GM23338 (cell line): ENCODE measurements at regions not wholly inside any gene's neighbourhood (a gene's known extent, or its start where the extent isn't known, plus 50 kb on each side); places are given as distances from the start of the nearest gene placed in this dataset.

Experiments used
- ATAC-seq: fragments of 200-7000 bp; cut with Tn5 transposase; 3 replicates; pipeline ENCODE4 v1.9.1; 2020
- DNase-seq: peaks from one replicate; pipeline ENCODE4 v3.0.0-alpha.2; 2015; ENCODE audit warnings: low spot score
- H2AFZ ChIP-seq: fragments of 200-600 bp; sonication (generic); 2 replicates; pipeline ENCODE4 v1.8.0; 2016; ENCODE audit warnings: antibody characterized with exemption, mild to moderate bottlenecking, moderate library complexity
- H3F3A ChIP-seq: fragments of 200-600 bp; sonication (generic); replicated peaks from 2 replicates; pipeline ENCODE4 v1.8.0; 2017; ENCODE audit warnings: antibody characterized with exemption, mixed run types, low read depth
- H3K27ac ChIP-seq: fragments of 200-600 bp; sonication (generic); 2 replicates; pipeline ENCODE4 v1.6.1; 2016; ENCODE audit warnings: low read depth
- H3K27me3 ChIP-seq: fragments of 200-600 bp; sonication (generic); 2 replicates; pipeline ENCODE4 v1.8.0; 2016; ENCODE audit warnings: mild to moderate bottlenecking, mixed run types, moderate library complexity; ENCODE audit not compliant: insufficient read depth
- H3K36me3 ChIP-seq: fragments of 200-600 bp; sonication (generic); 2 replicates; pipeline ENCODE4 v1.8.0; 2016; ENCODE audit warnings: mild to moderate bottlenecking; ENCODE audit not compliant: insufficient read depth
- H3K4me1 ChIP-seq: fragments of 200-600 bp; sonication (generic); 2 replicates; pipeline ENCODE4 v1.8.0; 2016; ENCODE audit warnings: mild to moderate bottlenecking, moderate library complexity; ENCODE audit not compliant: insufficient read depth
- H3K4me2 ChIP-seq: fragments of 200-600 bp; sonication (generic); 2 replicates; pipeline ENCODE4 v1.7.1; 2017; ENCODE audit warnings: mixed run types
- H3K4me3 ChIP-seq: fragments of 200-600 bp; sonication (generic); 2 replicates; pipeline ENCODE4 v1.6.1; 2016; ENCODE audit warnings: mixed run types
- H3K79me2 ChIP-seq: fragments of 200-600 bp; sonication (generic); replicated peaks from 2 replicates; pipeline ENCODE4 v1.8.0; 2017; ENCODE audit warnings: mild to moderate bottlenecking; ENCODE audit not compliant: insufficient read depth
- H3K9me2 ChIP-seq: fragments of 200-600 bp; sonication (generic); 2 replicates; pipeline ENCODE4 v1.8.0; 2017; ENCODE audit not compliant: insufficient read depth
- H4K20me1 ChIP-seq: fragments of 200-600 bp; sonication (generic); replicated peaks from 2 replicates; pipeline ENCODE4 v1.8.0; 2017; ENCODE audit warnings: mild to moderate bottlenecking; ENCODE audit not compliant: insufficient read depth
- H3K27ac Mint-ChIP-seq: 2 replicates; pipeline ENCODE4 v1.8.0; 2020; ENCODE audit warnings: inconsistent platforms, mild to moderate bottlenecking, moderate library complexity, mixed read lengths
- H3K27me3 Mint-ChIP-seq: 3 replicates; pipeline ENCODE4 v1.8.0; 2022; ENCODE audit warnings: low read depth, mild to moderate bottlenecking, moderate library complexity, mixed read lengths, inconsistent platforms; ENCODE audit not compliant: insufficient read depth, poor library complexity
- H3K36me3 Mint-ChIP-seq: 3 replicates; pipeline ENCODE4 v1.8.0; 2021; ENCODE audit warnings: low read depth, mild to moderate bottlenecking, inconsistent platforms, moderate library complexity, mixed read lengths
- H3K4me1 Mint-ChIP-seq: 3 replicates; pipeline ENCODE4 v1.8.0; 2020; ENCODE audit warnings: mild to moderate bottlenecking, inconsistent platforms, mixed read lengths
- H3K4me3 Mint-ChIP-seq: 3 replicates; pipeline ENCODE4 v1.8.0; 2021; ENCODE audit warnings: moderate library complexity, mild to moderate bottlenecking, inconsistent platforms, mixed read lengths
- H3K9me3 Mint-ChIP-seq: 3 replicates; pipeline ENCODE4 v1.8.0; 2020; ENCODE audit warnings: moderate library complexity, mild to moderate bottlenecking, inconsistent platforms, mixed read lengths
- CREB1 ChIP-seq: fragments of 250-450 bp; sonication (Bioruptor Pico); IDR thresholded peaks from 2 replicates; pipeline ENCODE4 v1.5.0; 2020; ENCODE audit warnings: low read depth, mild to moderate bottlenecking, moderate library complexity
- ETS1 ChIP-seq: IDR thresholded peaks from 2 replicates; pipeline ENCODE4 v1.6.1; 2016; ENCODE audit warnings: antibody characterized with exemption
- EZH2 ChIP-seq: fragments of 200-600 bp; sonication (generic); IDR thresholded peaks from one replicate; pipeline ENCODE4 v1.8.0; 2017; ENCODE audit warnings: antibody characterized with exemption, mild to moderate bottlenecking, low read depth; ENCODE audit not compliant: unreplicated experiment
- JUNB ChIP-seq: IDR thresholded peaks from one replicate; pipeline ENCODE4 v1.6.1; 2016; ENCODE audit warnings: antibody characterized with exemption; ENCODE audit not compliant: unreplicated experiment
- NANOG ChIP-seq: IDR thresholded peaks from 2 replicates; pipeline ENCODE4 v1.6.1; 2016; ENCODE audit warnings: antibody characterized with exemption, borderline replicate concordance
- POLR2AphosphoS5 ChIP-seq: IDR thresholded peaks from 2 replicates; pipeline ENCODE4 v1.6.1; 2016; ENCODE audit warnings: antibody characterized with exemption, low read depth
- REST ChIP-seq: IDR thresholded peaks from one replicate; pipeline ENCODE4 v1.6.1; 2018; ENCODE audit warnings: antibody characterized with exemption; ENCODE audit not compliant: unreplicated experiment
- STAT1 ChIP-seq: IDR thresholded peaks from one replicate; pipeline ENCODE4 v1.6.1; 2016; ENCODE audit warnings: antibody characterized with exemption; ENCODE audit not compliant: unreplicated experiment
- ZNF114 ChIP-seq: fragments of 250-450 bp; sonication (Bioruptor Pico); IDR thresholded peaks from 2 replicates; pipeline ENCODE4 v1.5.0; 2020; ENCODE audit warnings: mild to moderate bottlenecking, moderate library complexity
- ZNF331 ChIP-seq: fragments of 250-450 bp; sonication (Bioruptor Pico); IDR thresholded peaks from 2 replicates; pipeline ENCODE4 v1.5.0; 2020; ENCODE audit warnings: low read depth, mild to moderate bottlenecking, moderate library complexity
- TF ChIP-seq, protein P1 (sequence below), 2 experiments: fragments of 200-600 bp in 1 of 2; sonication (generic) in 1 of 2; conservative IDR thresholded peaks; 2 replicates each; pipeline versions ENCODE4 v1.5.1 to v1.6.1; 2016 to 2017; ENCODE audit warnings: antibody characterized with exemption in 2 of 2, low read depth in 2 of 2, mild to moderate bottlenecking in 2 of 2, moderate library complexity in 1 of 2
- TF ChIP-seq, protein P2 (sequence below): fragments of 250-450 bp; sonication (Bioruptor Pico); IDR thresholded peaks from 2 replicates; pipeline ENCODE4 v1.5.0; 2020; ENCODE audit warnings: mild to moderate bottlenecking, moderate library complexity

DNA sequence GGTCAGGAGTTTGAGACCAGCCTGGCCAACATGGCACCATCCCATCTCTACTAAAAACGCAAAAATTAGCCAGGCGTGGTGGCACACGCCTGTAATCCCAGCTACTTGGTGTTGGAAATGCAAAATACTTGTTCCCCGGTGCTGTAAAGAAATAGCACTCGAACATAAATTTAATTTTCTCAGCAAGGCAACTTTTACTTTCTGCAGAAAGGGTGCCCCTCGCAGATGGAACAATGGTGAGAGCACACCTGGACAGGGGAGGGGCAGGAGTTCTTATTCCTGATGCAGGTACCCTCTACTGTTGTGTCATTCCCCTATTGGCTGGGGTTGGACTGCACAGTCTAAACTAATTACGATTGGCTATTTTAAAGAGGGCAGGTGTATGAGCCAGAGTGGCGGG lies 139.7 kb downstream of the FHIP1A start:
- Histone ChIP-seq H3K36me3 (peaks cover 23% of the 10 kb centered on the region), H3K4me1 (peaks cover 22% of the 10 kb centered on the region), H3K79me2 (peaks cover 58% of the 10 kb centered on the region; the same call in 1 of the 2 replicates), H3F3A (peaks cover 7% of the 10 kb centered on the region; the same call in 1 of the 2 replicates), H3K4me3 (no peak overlapping the region), H4K20me1 (no peaks in the 10 kb centered on the region; the same call in 1 of the 2 replicates), H3K27me3 (no peaks in the 10 kb centered on the region), H3K27ac (peak overlapping the region; percentile 46; the same call in 1 of the 2 replicates), H2AFZ (no peak overlapping the region), H3K9me2 (0 out of 2 replicates have a peak, but pooled peaks cover 5% of the 10 kb centered on the region), H3K4me2 (no peak overlapping the region)
- Mint-ChIP-seq H3K27ac (no peak overlapping the region), H3K4me1 (peaks cover 11% of the 10 kb centered on the region), H3K4me3 (no peak overlapping the region; the same call in 2 of the 3 replicates), H3K27me3 (peaks cover 7% of the 10 kb centered on the region), H3K36me3 (peaks cover 73% of the 10 kb centered on the region), H3K9me3 (peaks cover 64% of the 10 kb centered on the region)
- ATAC-seq, result no peak
- no peak for DNase-seq
- no peak for TF ChIP-seq ZNF331 (CRISPR knock-in tag)
- TF ChIP-seq, protein P1, sequence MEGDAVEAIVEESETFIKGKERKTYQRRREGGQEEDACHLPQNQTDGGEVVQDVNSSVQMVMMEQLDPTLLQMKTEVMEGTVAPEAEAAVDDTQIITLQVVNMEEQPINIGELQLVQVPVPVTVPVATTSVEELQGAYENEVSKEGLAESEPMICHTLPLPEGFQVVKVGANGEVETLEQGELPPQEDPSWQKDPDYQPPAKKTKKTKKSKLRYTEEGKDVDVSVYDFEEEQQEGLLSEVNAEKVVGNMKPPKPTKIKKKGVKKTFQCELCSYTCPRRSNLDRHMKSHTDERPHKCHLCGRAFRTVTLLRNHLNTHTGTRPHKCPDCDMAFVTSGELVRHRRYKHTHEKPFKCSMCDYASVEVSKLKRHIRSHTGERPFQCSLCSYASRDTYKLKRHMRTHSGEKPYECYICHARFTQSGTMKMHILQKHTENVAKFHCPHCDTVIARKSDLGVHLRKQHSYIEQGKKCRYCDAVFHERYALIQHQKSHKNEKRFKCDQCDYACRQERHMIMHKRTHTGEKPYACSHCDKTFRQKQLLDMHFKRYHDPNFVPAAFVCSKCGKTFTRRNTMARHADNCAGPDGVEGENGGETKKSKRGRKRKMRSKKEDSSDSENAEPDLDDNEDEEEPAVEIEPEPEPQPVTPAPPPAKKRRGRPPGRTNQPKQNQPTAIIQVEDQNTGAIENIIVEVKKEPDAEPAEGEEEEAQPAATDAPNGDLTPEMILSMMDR (conservative IDR thresholded peaks at IDR 0.05; ENCODE audit: low read depth in 2 of 2), result no peak
- no peak for TF ChIP-seq REST
- no peak for TF ChIP-seq CREB1 (CRISPR knock-in tag)
- TF ChIP-seq POLR2AphosphoS5, result no peak
- TF ChIP-seq ETS1, result no peak
- no peak for TF ChIP-seq ZNF114 (CRISPR knock-in tag)
- TF ChIP-seq STAT1, result no peak
- TF ChIP-seq, protein P2, sequence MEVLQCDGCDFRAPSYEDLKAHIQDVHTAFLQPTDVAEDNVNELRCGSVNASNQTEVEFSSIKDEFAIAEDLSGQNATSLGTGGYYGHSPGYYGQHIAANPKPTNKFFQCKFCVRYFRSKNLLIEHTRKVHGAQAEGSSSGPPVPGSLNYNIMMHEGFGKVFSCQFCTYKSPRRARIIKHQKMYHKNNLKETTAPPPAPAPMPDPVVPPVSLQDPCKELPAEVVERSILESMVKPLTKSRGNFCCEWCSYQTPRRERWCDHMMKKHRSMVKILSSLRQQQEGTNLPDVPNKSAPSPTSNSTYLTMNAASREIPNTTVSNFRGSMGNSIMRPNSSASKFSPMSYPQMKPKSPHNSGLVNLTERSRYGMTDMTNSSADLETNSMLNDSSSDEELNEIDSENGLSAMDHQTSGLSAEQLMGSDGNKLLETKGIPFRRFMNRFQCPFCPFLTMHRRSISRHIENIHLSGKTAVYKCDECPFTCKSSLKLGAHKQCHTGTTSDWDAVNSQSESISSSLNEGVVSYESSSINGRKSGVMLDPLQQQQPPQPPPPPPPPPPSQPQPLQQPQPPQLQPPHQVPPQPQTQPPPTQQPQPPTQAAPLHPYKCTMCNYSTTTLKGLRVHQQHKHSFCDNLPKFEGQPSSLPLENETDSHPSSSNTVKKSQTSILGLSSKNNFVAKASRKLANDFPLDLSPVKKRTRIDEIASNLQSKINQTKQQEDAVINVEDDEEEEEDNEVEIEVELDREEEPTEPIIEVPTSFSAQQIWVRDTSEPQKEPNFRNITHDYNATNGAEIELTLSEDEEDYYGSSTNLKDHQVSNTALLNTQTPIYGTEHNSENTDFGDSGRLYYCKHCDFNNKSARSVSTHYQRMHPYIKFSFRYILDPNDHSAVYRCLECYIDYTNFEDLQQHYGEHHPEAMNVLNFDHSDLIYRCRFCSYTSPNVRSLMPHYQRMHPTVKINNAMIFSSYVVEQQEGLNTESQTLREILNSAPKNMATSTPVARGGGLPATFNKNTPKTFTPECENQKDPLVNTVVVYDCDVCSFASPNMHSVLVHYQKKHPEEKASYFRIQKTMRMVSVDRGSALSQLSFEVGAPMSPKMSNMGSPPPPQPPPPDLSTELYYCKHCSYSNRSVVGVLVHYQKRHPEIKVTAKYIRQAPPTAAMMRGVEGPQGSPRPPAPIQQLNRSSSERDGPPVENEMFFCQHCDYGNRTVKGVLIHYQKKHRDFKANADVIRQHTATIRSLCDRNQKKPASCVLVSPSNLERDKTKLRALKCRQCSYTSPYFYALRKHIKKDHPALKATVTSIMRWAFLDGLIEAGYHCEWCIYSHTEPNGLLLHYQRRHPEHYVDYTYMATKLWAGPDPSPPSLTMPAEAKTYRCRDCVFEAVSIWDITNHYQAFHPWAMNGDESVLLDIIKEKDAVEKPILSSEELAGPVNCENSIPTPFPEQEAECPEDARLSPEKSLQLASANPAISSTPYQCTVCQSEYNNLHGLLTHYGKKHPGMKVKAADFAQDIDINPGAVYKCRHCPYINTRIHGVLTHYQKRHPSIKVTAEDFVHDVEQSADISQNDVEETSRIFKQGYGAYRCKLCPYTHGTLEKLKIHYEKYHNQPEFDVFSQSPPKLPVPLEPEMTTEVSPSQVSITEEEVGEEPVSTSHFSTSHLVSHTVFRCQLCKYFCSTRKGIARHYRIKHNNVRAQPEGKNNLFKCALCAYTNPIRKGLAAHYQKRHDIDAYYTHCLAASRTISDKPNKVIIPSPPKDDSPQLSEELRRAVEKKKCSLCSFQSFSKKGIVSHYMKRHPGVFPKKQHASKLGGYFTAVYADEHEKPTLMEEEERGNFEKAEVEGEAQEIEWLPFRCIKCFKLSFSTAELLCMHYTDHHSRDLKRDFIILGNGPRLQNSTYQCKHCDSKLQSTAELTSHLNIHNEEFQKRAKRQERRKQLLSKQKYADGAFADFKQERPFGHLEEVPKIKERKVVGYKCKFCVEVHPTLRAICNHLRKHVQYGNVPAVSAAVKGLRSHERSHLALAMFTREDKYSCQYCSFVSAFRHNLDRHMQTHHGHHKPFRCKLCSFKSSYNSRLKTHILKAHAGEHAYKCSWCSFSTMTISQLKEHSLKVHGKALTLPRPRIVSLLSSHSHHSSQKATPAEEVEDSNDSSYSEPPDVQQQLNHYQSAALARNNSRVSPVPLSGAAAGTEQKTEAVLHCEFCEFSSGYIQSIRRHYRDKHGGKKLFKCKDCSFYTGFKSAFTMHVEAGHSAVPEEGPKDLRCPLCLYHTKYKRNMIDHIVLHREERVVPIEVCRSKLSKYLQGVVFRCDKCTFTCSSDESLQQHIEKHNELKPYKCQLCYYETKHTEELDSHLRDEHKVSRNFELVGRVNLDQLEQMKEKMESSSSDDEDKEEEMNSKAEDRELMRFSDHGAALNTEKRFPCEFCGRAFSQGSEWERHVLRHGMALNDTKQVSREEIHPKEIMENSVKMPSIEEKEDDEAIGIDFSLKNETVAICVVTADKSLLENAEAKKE (CRISPR knock-in tag), result no peak
- no peak for TF ChIP-seq JUNB
- TF ChIP-seq NANOG, result no peak
- no peak for TF ChIP-seq EZH2
